GM20431 (cell line): ENCODE measurements at regions not wholly inside any gene's neighbourhood (a gene's known extent, or its start where the extent isn't known, plus 50 kb on each side); places are given as distances from the start of the nearest gene placed in this dataset.

Source experiments
- in situ Hi-C: fragments of 300-500 bp; cut with MseI, MboI; formaldehyde crosslinking; loops from one replicate; pipeline ENCODE4 v1.15.0; 2020; ENCODE audit warnings: low sequenced_read_pairs; ENCODE audit not compliant: unreplicated experiment

DNA sequence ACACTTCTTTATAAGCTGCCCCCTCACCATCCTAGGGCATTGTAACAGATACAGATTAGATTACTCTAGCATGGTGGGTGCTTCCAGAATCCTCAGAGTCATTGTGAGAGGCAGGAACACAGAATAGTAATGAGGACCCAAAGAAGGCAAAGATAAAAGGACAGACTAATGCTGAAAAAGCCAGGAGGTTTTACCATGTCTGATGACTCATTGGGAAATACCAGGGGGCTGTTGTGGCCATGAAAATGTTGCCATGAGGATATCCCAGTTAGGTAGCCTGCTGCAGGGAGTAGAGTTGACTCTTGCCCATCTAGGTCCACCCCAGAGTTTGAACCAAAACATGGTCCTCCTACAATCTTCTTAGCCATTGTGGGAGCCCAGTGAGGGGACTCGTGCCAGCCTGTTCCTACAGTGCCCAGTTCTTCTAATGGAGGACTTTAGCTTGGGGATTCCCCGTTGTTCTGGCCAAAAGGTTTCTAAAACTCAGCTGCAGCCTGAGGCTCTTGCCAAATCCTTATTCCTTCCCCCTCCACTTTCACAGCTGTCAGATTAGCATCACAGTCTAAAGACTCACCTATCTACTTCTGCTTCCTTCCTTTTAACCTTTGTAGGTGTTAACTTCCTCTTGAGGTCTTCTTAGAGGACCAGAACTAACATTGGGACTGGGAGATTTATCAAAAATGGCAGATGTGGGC lies 586.0 kb upstream of the AADAT start:
- in situ Hi-C loops = no loop called here

GRCh38 chr4:170674176-170674575 lies 584.4 kb upstream of the AADAT start:
- in situ Hi-C loops = no loop called here

DNA sequence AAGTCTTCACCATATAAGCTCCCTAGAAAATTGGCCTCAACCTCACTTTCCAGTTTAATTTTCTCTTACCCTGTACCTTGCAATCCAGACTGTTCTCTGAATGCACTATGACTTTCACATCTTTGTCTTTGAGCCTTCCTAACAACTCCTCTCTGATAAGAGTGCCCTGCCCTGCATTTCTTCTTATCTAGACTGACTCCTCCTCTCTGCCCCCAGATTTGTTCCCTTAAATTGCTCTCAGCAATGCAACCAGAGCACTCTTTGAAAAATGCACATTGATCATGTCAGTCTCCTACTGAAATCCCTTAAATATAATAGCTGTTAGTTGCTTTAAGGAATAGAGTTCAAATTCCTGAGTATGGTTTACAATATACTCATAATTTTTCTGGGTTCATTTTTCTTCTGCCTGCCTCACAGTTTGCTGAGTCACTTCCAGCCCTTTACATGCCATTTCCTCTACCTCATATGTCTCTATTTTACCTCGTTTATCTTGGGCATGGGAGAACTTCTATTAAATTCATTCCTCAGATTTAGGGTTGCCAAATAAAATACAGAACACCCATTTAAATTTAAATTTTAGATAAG lies 582.7 kb upstream of the AADAT start:
- in situ Hi-C loops = no loop called here

DNA sequence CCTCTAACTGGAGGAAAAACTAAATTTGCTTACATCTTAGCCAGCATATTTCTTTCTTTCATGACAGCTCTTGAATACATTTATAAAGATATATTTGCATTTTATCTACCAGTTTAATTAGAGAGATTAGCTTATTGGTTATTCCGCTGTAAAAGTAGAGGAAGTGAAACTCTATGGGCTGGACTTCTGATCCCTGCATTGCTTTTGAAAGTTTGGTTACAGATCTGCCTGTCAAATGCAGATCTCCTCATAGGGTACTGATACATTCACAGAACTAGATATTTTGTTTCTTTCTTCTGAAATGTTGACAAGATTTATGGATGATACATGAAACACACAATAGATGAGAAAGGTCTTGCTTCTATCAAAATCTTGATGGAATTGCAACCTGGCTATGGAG lies 581.4 kb upstream of the AADAT start:
- in situ Hi-C loops = no loop called here

DNA sequence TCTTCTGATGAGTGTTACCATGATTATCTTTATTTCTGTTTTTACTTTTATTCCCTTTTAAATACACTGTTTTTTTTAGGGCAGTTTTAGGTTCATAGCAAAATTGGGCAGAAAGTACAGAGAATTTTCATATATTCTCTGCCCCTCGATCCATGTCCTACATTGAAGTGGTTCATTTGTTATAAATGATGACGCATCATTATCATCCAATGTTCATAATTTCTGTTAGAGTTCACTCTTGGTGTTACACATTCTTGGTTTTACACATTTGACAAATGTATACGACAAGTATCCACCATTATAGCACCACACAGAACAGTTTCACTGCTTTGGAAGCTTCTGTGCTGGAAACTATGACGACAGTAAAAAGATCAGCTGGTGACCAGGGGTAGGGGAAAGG lies 578.1 kb upstream of the AADAT start:
- in situ Hi-C loops = no loop called here

DNA sequence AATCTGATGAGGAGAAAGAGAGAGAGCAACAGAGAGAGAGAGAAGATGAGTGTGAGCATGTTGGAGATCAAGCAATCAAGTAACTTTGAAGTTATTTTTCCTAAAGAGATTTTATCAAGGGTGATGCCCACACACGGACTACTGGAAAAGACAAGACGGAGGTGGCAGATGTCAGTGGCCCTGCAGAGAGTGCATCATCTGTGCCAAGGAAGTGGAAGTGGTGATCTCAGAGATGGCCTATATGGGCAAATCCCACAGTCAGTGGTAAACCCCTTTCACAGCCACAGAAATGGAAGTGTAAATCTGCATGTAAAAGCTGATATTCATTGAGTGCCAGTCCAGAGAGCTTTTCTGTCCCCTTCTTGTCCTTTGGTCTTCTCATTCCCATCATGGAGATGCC lies 577.2 kb upstream of the AADAT start:
- in situ Hi-C loops = no loop called here

DNA sequence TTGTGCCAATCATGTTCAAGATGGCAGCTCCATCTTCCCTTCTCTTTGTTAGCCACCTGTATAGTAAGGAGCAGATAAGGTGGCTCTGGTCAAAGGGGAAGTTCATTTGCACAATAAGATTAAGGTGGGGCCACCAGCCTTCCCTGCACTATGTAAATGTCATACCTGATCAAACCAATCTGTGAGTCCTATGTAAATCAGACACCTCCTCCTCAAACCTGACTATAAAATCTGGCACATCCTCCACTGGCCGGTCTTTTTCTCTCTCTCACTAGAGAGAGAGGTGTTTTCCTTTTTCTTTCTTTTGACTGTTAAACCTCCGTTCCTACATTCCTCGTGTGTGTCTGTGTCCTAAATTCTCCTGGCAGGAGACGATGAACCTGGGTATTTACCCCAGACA lies 572.5 kb upstream of the AADAT start:
- in situ Hi-C loops = no loop called here

GRCh38 chr4:170657761-170658160 lies 568.0 kb upstream of the AADAT start:
- in situ Hi-C loops = no loop called here

DNA sequence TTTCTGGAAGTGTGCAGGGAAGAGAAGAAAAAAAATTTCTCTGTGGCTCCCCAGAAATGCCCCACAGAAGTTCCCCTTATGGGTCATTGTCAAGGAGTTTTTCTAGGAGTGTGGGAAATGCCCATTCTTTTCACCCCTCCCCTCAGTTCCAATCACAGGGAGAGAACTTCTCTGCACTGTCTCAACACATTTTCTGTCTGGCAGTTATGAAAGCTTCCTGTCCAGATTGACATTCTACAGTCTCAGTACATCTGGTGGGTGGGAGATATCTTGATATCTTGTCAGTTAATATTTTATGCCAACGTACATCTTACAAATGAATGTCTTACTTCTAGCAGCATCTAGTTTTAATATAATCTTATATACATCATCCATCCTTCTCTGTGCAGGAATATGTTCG lies 566.8 kb upstream of the AADAT start:
- in situ Hi-C loops = no loop called here

DNA sequence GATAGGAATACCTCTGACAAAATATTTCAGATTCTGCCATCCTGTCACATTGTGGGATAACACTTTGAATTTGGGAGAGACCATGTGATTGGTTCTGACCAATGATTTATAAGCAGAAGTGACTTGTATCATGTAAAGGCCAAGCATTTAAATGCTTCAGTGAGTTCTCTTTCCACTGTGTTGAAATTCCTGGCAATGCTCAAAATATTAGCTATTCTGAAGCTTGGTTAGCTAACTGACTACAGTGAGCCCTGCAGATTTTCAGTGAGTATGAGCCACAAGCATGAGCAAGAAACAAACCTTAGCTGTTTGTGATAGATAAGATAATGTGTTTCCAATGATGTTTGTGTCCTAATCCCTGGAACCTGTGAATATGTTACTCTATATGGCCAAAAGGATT lies 562.8 kb upstream of the AADAT start:
- in situ Hi-C loops = no loop called here

GRCh38 chr4:170651786-170652185 lies 562.0 kb upstream of the AADAT start:
- in situ Hi-C loops = no loop called here

- in situ Hi-C loops = no loop called here
Observed at GRCh38 chr4:170627418-170627817, 537.7 kb upstream of the AADAT start.

DNA sequence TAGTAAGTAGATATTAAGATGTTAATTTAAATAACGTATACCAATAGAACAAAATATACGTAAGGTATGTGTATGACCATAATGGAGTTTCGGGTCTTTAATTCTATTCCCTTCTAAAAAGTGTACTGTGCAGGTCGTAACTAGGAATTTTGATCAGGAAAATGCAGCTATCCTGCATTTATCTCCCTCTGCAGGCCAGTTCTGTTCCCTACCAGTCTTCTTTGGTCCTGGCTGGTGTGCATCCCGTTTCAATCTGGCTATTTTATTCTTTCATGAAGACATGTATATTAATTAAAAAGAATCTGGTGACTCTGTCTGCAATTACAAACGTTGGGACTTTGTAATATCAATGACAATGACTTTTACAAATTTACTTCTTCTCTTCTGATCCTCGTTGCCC lies 534.1 kb upstream of the AADAT start:
- in situ Hi-C loops = no loop called here

GRCh38 chr4:170610434-170610833 lies 520.7 kb upstream of the AADAT start:
- in situ Hi-C loops = no loop called here

- in situ Hi-C loops = no loop called here
Observed at GRCh38 chr4:170599894-170600293, 510.1 kb upstream of the AADAT start.

- in situ Hi-C loops = no loop called here
Observed at GRCh38 chr4:170591076-170591475, 501.3 kb upstream of the AADAT start.

DNA sequence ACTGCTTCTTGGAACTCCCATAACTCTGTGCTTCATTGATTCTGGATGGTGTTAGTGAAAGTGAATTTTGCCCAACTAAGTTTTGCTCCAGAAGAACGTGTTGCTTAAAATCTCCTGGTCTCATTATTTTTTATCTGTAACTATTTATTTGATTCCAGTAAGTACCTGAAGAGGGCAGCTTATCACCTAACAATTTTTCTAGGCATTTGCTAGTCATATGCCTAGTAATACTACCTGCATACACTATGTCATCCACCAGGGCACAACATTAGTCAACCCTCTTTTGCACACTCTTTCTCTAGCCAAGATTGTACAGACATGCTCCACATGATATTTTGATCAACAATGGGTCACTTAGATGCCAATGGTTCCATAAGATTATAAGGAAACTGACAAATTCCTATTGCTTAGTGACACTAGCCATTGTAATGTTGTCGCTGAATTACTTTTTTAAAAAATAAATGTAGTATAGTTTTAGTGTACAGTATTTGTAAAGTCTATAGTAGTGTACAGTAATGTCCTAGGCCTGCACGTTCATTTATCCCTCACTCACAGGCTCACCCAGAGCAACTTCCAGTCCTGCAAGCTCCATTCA lies 499.9 kb upstream of the AADAT start:
- in situ Hi-C loops = no loop called here

- in situ Hi-C loops = no loop called here
Observed at GRCh38 chr4:170581969-170582368, 492.2 kb upstream of the AADAT start.

DNA sequence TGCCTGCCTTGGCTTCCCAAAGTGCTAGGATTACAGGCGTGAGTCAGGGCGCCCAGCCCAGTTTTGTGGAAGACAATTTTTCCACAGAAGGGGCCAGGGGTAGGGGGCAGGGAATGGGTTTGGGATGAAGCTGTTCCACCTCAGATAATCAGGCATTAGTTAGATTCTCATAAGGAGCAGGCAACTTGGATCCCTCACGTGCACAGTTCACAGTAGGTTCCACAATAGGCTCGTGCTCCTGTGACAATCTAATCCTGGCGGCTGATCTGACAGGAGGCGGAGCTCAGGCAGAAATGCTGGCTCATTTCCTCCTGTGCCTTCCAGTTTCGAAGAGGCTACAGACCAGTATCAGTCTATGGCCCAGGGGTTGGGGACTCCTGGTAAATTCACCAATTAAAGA lies 491.6 kb upstream of the AADAT start:
- in situ Hi-C loops = no loop called here

DNA sequence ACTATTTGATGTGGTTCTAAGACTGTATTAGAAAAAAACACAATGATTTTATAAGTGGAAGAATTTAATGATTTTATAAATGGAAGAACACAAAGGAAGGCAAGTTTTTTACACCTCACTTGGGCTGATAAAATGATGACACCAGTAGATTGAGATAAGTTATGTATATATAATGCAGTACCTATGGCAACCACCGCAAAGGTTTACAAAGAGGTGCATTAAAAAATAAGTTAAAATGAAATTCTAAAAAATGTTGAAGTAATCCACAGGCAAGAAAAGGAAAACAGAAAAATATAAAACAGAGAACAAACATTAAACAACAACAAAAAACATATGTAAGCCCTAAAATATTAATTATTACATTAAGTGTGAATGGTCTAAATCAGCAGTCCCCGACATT lies 490.9 kb upstream of the AADAT start:
- in situ Hi-C loops = no loop called here

DNA sequence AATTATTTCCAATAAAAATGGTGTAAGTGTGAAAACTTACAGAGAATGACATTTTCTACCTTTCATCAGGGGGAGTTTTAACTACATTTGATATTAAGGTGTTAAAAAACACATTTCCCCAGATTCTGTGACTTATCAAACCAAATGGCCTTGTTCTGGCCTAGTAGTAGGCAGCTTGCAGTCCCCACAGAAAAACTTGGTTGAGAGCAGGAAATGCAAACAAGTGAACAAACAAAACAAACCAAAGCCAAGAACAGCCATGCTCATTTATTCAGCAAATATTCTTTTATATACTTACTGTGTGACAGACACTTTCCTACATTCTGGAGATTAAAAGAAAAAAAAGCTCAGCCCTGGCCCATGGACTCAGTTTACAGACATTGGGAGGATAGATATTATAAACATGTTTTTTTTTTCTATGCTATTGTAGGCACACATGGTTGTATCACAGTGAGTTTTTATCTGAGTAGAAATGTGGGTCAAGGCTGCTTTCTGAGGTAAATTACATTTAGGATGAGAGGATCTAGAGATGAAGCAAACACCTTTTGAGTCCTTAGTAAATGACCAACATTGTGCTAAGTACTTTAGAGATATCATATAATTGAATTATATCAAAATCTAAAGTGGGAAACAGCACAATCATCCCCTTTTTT lies 449.2 kb upstream of the AADAT start:
- in situ Hi-C loops = no loop called here
